Colon (tissue), 2 donors: ENCODE measurements at regions not wholly inside any gene's neighbourhood (a gene's known extent, or its start where the extent isn't known, plus 50 kb on each side); places are given as distances from the start of the nearest gene placed in this dataset.
"Not testable (repeated sequence)": the region's sequence is repeated elsewhere in the genome, so short reads cannot be mapped to it uniquely, and the experiment has no call there.

Experiments
- FAIRE-seq: peaks from 2 replicates; lab custom pipeline; 2012; peaks lifted over from hg19 to GRCh38; lab: Jason Lieb, UNC
- donor health status: control.
- donor health status: control.

- no peak for FAIRE-seq
These were observed 299.6 kb upstream of the ADCY2 start for GRCh38 chr5:7096294-7096693.

GRCh38 chr5:7105358-7105757 is 290.6 kb upstream of the ADCY2 start:
- no peak for FAIRE-seq

DNA sequence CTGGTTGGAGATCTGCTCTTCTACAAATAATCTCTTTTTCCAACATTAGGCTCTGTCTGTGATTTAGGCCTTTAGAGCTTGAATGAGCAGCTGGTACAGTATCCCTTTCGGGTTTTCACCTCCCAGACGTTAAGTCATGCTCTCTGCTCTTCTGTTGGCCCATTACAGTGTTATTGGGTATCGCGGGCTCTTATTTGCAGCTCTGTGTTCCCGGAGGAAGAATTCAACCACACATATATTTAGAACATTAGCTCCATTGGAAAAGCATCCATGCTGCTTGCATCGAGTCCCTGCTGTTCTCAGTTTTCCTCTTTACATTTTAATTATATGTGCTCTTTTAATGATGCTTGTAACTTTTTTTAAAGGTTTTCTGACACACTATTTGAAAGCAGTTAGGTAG is 278.0 kb upstream of the ADCY2 start:
- FAIRE-seq: no peak

- no peak for FAIRE-seq
These were observed 264.3 kb upstream of the ADCY2 start for GRCh38 chr5:7131680-7132079.

DNA sequence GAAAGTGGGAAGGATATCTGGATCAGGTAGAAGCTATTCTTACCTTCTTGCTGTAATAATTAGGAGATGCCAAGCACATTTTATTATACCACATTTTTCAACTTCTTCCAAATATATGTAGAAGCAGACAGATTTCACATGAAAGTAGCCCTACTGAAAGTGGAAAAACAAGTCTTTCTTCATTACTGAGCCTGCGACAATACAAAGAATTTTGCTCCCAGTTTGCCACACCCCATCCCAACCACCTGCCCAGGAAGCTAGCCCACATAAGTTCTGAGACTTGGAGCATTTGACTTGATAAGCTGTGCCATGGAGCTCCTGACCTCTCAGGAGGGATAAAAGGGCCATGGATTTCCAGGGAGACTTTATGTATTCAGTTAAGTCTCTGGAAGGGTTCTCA is 249.1 kb upstream of the ADCY2 start:
- no peak for FAIRE-seq

- FAIRE-seq: no peak
These were observed 238.9 kb upstream of the ADCY2 start for GRCh38 chr5:7157083-7157482.

DNA sequence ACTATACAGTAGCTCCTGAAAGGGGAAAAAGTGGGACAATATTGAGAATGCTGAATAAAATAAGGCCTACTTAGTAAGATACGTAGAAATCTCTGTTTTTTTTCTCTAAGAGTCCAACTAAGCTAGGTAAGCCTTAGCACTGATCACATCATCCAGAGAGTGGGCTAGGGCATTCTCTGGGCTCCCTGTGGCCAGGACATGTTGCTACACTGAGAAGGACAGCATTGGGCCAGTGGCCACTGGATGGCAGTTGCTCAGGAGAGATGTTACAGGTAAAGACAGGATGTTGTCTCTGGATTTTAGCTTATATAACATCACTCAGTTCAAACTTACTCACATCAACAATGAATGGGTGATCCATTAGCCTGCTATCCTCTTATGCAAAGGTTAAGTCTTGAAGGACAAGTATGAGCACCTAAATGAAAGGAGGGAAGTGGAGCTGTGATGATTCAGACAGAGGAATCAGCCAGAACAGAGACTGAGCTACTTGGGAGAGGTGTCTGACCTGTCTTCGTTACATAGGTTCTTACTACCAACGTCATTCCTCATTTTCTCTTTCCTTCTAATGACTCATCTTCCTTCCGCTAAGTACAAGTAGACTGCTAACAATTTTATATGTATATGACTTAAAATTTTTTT is 226.6 kb upstream of the ADCY2 start:
- no peak for FAIRE-seq

GRCh38 chr5:7170785-7171184 is 225.2 kb upstream of the ADCY2 start:
- FAIRE-seq: not testable (repeated sequence)

DNA sequence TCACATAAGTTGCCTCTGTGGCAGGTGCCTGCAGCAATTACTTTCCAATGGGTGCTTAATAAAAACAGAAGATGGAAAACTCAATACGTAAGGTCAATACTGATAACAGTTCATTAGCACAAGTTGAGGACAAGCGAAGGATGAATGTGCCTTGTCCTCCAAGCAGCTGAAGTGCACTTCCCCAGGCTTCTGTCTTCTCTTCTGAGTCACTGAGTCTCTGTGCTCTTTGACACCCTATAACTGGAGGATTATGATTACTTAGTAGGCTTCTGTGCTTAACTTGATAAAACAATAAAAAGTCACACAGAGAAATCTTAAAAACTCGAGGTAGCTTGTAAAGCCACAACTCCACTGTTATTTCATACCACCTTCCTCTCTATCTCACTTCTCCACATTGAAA is 216.6 kb upstream of the ADCY2 start:
- no peak for FAIRE-seq

DNA sequence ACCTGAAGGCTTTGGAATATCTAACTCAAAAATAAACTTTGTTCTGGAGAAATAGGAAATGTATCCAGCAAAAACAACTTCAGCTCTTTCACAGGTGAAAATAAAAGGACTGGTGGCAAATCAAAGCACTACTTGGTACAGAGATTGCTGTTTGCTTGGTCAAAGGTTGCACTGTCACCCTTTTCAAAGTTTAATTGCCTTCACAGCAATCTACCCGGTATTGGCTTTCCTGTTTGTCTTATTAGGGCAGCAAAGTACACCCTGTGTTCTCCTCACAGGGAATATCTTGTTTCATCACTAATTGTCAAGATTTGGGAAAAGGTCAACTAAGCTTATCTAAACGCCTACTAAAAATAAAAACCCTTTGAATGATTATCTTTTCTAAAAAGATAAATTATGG is 214.1 kb upstream of the ADCY2 start:
- FAIRE-seq: no peak

GRCh38 chr5:7185742-7186141 is 210.2 kb upstream of the ADCY2 start:
- FAIRE-seq: no peak

GRCh38 chr5:7186818-7187217 is 209.1 kb upstream of the ADCY2 start:
- FAIRE-seq: no peak

GRCh38 chr5:7190712-7191250 is 205.2 kb upstream of the ADCY2 start:
- FAIRE-seq: no peak

DNA sequence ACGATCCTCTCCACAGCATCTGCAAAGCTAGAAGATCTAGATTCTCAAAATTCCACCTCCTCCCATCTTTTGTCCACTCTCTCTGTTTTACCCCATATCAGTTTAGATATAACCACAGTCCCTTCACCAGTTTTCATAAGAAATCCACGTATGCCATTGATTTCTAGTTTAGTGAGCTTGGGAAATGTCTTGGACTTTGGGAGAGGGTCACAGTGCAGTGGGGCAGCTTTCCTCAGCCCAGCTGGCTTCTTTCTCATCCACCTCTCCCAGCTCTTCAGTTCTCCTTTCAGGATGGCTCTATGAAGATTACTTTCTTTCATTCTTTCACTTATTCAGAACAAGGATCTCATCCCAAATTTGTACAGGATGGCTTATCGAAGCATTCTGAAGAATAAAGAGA is 203.9 kb upstream of the ADCY2 start:
- FAIRE-seq: no peak

DNA sequence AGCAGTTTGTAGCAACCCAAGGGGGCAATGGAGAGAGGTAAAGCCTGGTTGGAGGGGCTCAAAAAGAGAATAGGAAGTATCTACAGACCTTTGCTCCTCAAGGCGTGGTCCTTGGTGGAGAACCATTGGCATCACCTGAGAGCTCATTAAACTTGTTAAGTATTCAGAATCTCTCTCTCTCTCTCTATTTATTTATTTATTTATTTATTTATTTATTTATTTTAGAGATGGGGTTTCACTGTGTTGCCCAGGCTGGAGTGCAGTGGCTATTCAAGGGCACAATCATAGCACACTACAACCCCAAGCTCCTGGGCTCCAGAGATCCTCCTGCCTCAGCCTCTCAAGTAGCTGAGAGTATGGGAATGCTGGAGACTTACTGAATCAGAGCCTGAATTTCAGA is 193.1 kb upstream of the ADCY2 start:
- FAIRE-seq: no peak

DNA sequence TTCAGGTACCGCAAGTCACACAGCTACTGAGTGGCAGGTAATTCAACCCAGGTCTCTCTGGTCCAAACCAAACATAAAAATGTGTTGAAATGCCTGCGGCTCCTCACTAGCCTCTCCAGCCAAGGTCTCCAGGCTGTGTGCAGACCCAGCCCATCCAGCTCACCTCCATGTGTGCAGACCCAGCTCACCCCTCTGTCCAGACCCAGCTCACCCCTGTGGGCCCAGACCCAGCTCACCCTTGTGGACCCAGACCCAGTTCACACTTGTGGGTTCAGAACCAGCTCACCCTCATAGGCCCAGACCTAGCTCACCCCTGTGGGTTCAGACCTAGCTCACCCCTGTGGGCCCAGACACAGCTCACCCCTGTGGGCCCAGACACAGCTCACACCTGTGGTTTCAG is 188.0 kb upstream of the ADCY2 start:
- no peak for FAIRE-seq

GRCh38 chr5:7208938-7209337 is 187.0 kb upstream of the ADCY2 start:
- no peak for FAIRE-seq

DNA sequence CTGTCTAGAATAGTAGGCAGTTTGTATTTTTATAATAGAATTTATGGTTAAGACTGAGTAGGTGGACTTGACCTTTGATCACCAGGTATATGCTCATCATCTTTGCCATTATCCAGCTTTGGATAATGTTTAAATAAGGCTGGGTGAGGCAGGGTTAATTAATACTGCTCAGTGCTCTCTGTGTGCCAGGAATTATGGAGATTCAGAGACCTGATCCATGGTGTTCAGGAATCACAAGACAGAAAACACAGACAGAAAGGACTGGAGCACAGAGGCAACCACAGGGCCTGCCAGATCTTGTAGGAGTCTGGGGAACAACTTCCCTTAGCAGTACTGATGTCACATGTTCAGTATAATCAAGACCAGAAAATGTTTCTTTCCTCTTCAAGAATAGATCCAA is 186.3 kb upstream of the ADCY2 start:
- no peak for FAIRE-seq

- no peak for FAIRE-seq
These were observed 185.4 kb upstream of the ADCY2 start for GRCh38 chr5:7210549-7210948.

DNA sequence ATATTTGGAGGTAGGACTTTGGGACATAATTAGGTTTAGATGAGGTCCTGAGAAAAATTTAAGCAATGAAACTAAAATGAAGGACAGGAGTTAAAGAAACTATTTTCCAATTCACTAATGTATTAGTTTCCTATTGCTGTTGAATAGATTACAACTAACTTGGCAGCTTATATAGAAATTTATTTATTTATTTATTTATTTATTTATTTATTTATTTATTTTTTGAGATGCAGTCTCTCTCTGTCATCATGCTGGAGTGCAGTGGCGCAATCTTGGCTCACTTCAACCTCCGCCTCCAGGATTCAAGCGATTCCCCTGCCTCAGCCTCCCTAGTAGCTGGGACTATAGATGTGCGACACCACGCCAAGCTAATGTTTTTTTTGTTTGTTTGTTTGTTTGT is 182.4 kb upstream of the ADCY2 start:
- no peak for FAIRE-seq

DNA sequence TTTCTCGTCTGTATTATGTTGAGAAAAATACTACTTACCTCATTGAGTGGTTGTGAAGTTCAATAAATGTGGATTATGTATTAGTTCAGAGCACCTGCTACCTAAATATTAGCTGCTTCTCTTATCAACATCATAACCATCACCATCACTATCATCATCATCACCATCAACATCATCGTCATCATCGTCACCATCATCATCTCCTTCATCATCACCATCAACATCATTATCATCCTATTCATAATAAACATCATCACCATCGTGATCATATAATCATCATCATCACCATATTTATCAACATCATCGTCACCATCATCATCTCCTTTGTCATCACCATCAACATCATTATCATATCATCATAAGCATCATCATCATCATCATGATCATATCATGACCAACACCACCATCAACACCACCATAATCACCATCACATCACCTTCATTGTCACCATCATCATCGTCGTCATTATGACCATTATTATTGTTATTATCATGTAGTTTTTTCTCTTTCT is 181.0 kb upstream of the ADCY2 start:
- FAIRE-seq: no peak

DNA sequence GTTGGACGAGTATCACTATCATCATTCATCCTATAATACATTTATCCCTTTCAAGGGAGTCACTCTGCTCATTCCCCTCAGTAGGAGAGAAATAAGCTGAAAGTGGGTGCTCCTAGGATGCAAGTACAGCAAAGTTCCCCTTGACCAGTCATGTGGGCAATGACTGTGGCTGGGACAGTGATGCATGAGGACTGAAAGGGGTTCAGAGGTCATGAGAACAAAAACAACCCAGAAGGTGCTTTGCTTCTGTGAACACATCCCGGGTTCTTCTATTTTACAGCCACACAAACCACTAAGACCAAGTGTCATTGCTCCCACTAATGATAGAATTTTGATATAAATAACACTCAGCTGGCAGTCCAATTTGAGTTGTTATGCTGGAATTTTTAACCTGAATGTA is 177.8 kb upstream of the ADCY2 start:
- no peak for FAIRE-seq

DNA sequence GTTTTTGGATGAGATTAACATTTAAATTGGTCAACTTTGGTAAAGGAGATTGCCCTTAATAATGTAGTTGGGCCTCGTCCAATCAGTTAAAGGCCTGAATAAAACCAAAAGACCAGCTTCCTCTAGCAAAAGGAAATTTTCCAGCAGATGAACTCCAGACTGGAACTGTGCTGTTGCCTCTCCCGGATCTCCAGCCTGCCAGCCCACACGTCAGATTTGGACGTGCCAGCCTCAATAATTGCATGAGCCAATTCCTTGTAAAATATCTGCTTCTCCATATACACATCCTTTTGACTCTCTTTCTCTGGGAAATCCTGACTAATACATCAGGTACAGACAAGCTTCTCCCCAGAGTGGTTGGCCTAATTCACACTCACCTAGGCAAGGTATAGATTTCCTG is 175.8 kb upstream of the ADCY2 start:
- no peak for FAIRE-seq

DNA sequence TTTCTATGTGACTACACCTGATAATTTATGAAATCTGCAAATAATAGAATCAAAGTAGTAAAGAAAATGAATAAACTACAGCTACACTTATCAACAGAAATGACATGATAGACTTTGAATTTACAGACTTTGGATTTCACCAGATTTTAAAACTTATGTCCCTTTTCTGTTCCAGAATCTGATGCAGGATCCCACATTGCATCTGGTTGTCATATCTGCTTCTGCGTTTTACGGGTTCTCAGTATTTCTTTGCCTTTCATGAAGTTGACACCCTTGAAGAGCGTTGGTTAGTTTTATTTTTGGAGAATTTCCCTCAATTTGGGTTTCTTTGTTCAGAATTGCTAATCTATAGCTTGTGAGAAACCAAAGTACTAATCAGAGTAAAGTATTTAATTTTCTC is 174.9 kb upstream of the ADCY2 start:
- FAIRE-seq: no peak
